AG04450 (cell line): ENCODE measurements at regions not wholly inside any gene's neighbourhood (a gene's known extent, or its start where the extent isn't known, plus 50 kb on each side); places are given as distances from the start of the nearest gene placed in this dataset.

Experiments used
- CTCF ChIA-PET: fragments of 300-600, 350-600 bp; formaldehyde crosslinking; extraction: SDS; loops from one replicate; lab custom pipeline; 2022; ENCODE audit warnings: antibody characterized with exemption, inconsistent platforms; lab: Charles Lee
- POLR2A ChIA-PET: fragments of 350-600 bp; formaldehyde crosslinking; extraction: SDS; loops from one replicate; lab custom pipeline; 2021; ENCODE audit warnings: antibody characterized with exemption, inconsistent platforms; lab: Yijun Ruan, JAX
- DNase-seq: peaks from one replicate; pipeline ENCODE4 v3.0.0-alpha.2; 2011; ENCODE audit warnings: low read depth, low spot score
- H3K27ac ChIP-seq: one replicate; pipeline ENCODE4 v1.5.1; 2012; ENCODE audit warnings: low read depth, low read length, control low read depth
- H3K27me3 ChIP-seq: one replicate; pipeline ENCODE4 v1.6.0; 2012; ENCODE audit warnings: low read length; ENCODE audit not compliant: control insufficient read depth, insufficient read depth
- H3K4me3 ChIP-seq: 2 replicates; pipeline ENCODE4 v1.5.1; 2011; ENCODE audit warnings: mild to moderate bottlenecking, low read depth, low read length, control low read depth
- H3K9me3 ChIP-seq: 2 replicates; pipeline ENCODE4 v1.5.1; 2012; ENCODE audit warnings: low read length; ENCODE audit not compliant: control insufficient read depth, insufficient read depth
- TF ChIP-seq, protein P1 (sequence below): IDR thresholded peaks from 2 replicates; pipeline ENCODE4 v1.5.1; 2011; ENCODE audit warnings: low read depth, low read length, control low read depth, inconsistent platforms

DNA sequence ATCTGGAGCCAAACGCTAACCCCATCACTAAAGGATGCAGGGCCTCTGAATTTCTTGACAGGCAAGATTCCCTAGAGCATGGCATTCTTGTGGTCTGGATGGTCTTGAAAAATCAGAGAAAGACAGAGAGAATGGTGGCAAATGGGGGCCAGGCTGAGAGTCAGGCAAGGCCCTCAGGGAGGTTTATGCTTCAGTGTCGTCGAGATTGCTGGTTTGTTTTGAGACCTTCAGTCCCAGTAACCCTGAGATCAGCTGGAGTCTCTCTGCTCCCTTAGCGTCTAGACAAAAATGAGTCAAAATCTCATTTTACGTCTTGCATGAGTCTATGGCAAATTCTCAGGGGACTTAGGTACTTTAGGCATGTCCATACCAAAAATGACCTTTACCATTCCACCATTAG, 539.3 kb downstream of the SOX6 start:
- H3K27me3 ChIP-seq = no peaks in the 10 kb centered on the region
- peaks cover 3% of the 10 kb centered on the region for H3K9me3 ChIP-seq
- H3K4me3 ChIP-seq = no peak overlapping the region
- ChIA-PET POLR2A (no interaction called here), CTCF (no interaction called here)
- TF ChIP-seq, protein P1, sequence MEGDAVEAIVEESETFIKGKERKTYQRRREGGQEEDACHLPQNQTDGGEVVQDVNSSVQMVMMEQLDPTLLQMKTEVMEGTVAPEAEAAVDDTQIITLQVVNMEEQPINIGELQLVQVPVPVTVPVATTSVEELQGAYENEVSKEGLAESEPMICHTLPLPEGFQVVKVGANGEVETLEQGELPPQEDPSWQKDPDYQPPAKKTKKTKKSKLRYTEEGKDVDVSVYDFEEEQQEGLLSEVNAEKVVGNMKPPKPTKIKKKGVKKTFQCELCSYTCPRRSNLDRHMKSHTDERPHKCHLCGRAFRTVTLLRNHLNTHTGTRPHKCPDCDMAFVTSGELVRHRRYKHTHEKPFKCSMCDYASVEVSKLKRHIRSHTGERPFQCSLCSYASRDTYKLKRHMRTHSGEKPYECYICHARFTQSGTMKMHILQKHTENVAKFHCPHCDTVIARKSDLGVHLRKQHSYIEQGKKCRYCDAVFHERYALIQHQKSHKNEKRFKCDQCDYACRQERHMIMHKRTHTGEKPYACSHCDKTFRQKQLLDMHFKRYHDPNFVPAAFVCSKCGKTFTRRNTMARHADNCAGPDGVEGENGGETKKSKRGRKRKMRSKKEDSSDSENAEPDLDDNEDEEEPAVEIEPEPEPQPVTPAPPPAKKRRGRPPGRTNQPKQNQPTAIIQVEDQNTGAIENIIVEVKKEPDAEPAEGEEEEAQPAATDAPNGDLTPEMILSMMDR = no peak
- no peak overlapping the region for H3K27ac ChIP-seq
- DNase-seq = no peak

DNA sequence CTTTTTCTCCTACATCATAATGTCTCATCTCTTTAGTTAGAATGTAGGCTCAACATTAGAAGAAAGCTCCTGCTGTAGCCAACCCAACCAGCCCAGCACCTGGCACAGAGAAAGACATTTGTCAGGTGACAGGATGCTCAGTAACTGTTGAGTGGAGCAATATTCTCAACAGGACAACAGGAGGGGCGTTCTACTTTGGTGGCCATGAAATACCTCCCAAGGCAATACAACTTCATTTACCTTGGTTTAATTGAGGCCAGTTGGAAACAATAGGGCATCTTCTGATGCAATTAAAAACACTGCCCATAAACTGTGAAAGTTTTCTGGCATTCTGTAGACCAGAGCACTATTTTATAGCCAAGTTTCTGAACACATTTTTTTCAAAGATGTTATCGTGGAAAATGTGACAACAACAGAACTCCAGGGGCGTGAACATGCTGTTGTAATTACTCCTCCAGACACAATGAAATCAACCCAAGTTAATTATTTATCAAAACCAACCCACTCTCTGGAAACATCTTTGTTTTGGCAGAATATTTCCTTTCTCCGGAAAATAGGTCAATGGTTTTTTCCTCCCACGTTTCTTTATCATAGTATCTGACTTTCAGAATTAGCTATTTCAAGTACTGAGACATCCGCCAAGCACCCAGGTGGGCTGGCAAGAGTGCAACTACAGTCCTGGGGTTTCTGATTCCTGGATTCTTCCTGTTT, 538.1 kb downstream of the SOX6 start:
- no peaks in the 10 kb centered on the region for H3K27me3 ChIP-seq
- ChIA-PET POLR2A (no interaction called here), CTCF (interaction anchor here (1.2 kb wide), 1 partner anchor 19 kb away, joined by 5 read pairs; no protein-coding TSS in a partner anchor)
- TF ChIP-seq, protein P1 = no peak
- H3K4me3 ChIP-seq = no peak overlapping the region
- H3K9me3 ChIP-seq = peaks cover 3% of the 10 kb centered on the region
- no peak for DNase-seq
- no peak overlapping the region for H3K27ac ChIP-seq

DNA sequence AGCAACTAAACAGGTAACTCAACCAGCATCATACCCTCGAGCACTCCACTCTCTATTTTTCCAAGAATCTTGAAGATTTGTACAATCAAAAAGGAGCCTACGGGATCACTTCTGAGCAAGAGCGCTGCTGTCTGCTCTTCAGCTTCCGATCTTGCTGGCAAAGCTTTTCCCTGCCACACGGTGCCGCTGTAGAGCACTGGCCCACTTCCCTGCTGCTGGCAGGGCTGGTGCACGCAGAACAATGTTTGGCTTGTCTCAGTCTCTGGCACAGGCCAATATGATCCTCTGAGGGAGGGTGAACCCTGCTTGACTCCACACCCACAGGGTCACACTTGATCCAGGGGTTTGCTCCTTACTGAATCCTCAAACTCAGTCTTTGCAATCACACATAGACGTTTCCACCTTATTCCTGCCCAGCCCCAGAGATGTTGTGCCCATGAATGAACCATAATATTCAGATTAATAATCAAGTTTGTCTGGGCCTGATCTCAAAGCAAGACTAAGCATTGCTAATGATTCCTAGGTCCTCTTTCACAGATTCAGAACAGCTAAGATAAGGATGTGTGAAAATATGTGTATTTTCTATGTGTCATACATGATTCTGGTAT, 536.6 kb downstream of the SOX6 start:
- TF ChIP-seq, protein P1 = peak; percentile 74
- DNase-seq = no peak
- Histone ChIP-seq H3K27ac (no peak overlapping the region), H3K4me3 (no peak overlapping the region), H3K9me3 (peaks cover 3% of the 10 kb centered on the region), H3K27me3 (no peaks in the 10 kb centered on the region)
- ChIA-PET CTCF (interaction anchor here (0.6 to 1.8 kb wide), 14 partner anchors 16 to 794 kb away, joined by 3 to 7 read pairs (median 3); no protein-coding TSS in a partner anchor), POLR2A (no interaction called here)

DNA sequence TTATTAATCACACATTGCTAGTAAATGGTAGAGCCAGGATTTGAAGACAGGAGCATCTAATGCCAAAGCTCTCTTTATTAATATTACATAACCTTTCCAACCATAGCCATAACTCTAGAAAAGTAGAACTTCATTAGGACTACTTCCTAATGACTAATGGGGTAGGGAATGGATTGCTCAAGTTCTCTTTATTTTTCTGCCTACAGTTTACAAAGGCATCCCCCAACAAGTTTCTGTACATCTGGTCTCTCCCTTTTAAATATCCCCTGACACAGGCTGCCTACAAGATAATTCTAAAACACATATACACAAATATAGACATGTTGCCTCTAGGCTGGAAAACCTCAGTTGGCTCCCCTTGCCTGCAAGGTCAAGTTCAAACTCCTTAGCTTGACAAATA, 534.9 kb downstream of the SOX6 start:
- no peak overlapping the region for H3K27ac ChIP-seq
- peaks cover 3% of the 10 kb centered on the region for H3K9me3 ChIP-seq
- DNase-seq = no peak
- TF ChIP-seq, protein P1 = no peak
- H3K4me3 ChIP-seq = no peak overlapping the region
- ChIA-PET CTCF (interaction anchor here (0.6 to 1.9 kb wide), 7 partner anchors 8 to 793 kb away, joined by 3 to 8 read pairs (median 4); no protein-coding TSS in a partner anchor), POLR2A (interaction anchor here (1.1 kb wide), 1 partner anchor 31 kb away, joined by 3 read pairs; no protein-coding TSS in a partner anchor)
- no peaks in the 10 kb centered on the region for H3K27me3 ChIP-seq

DNA sequence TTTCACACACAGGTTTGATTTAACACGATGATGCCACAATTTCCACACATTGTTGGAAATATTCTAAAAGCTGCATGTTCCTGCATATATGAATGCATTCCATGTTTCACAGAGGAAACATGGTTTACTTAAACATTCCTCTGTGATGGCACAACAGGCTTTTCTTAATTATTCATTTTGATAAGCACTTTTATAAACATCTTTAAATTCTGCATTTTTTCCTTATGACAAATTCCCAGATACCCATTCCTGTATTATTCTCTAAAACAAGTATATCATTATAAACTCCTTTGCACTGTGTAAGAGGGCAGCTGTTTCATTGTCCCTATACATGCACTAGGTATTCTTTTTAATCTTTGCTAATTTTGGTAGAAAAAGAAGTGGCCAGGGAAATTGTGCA, 532.3 kb downstream of the SOX6 start:
- TF ChIP-seq, protein P1 = no peak
- no peak overlapping the region for H3K4me3 ChIP-seq
- H3K9me3 ChIP-seq = peaks cover 3% of the 10 kb centered on the region
- DNase-seq = peak; percentile 56
- H3K27me3 ChIP-seq = no peaks in the 10 kb centered on the region
- ChIA-PET POLR2A (no interaction called here), CTCF (interaction anchor here (0.6 to 1.2 kb wide), 2 partner anchors 63 to 175 kb away, joined by 3 read pairs; no protein-coding TSS in a partner anchor)
- peak overlapping the region; percentile 12 for H3K27ac ChIP-seq
